Ascending aorta (tissue), 2 donors: ENCODE measurements at regions not wholly inside any gene's neighbourhood (a gene's known extent, or its start where the extent isn't known, plus 50 kb on each side); places are given as distances from the start of the nearest gene placed in this dataset.
A peak's percentile ranks its signal among the peaks of the same experiment; 100 is the strongest.

Experiments used
- DNase-seq, 2 donors: peaks; one replicate each; pipeline ENCODE4 v3.0.0-alpha.2; 2019; ENCODE audit warnings: low spot score in 2 of 2
- H3K27ac ChIP-seq, 2 donors: fragments of 200-600 bp; sonication (generic); one replicate each; pipeline ENCODE4 v1.5.1; 2016 to 2017; ENCODE audit warnings: mild to moderate bottlenecking in 1 of 2
- H3K27me3 ChIP-seq: fragments of 200-600 bp; sonication (generic); one replicate; pipeline ENCODE4 v1.5.1; 2017
- H3K36me3 ChIP-seq, 2 donors: fragments of 200-600 bp; sonication (generic); one replicate each; pipeline ENCODE4 v1.5.1; 2016
- H3K4me1 ChIP-seq, 2 donors: fragments of 200-600 bp; sonication (generic); one replicate each; pipeline ENCODE4 v1.5.1; 2016 to 2017; ENCODE audit warnings: mild to moderate bottlenecking in 1 of 2
- H3K4me3 ChIP-seq, 2 donors: fragments of 200-600 bp; sonication (generic); one replicate each; pipeline ENCODE4 v1.5.1; 2016 to 2017; ENCODE audit warnings: mild to moderate bottlenecking in 1 of 2
- H3K9me3 ChIP-seq, 2 donors: fragments of 200-600 bp; sonication (generic); one replicate each; pipeline ENCODE4 v1.5.1; 2016
- intact Hi-C: fragments of 100-400 bp; cut with DNase I; formaldehyde crosslinking; loops from one replicate; pipeline ENCODE4 v1.15.1; 2023
- TF ChIP-seq, protein P1 (sequence below), 3 experiments: fragments of 200-600 bp in 2 of 3; fragments of 450-650 bp in 1 of 3; sonication (generic) in 2 of 3; IDR thresholded peaks; one replicate each; pipeline ENCODE4 v1.5.1; 2016 to 2019; ENCODE audit warnings: antibody characterized with exemption in 3 of 3, mild to moderate bottlenecking in 1 of 3, moderate library complexity in 1 of 3

DNA sequence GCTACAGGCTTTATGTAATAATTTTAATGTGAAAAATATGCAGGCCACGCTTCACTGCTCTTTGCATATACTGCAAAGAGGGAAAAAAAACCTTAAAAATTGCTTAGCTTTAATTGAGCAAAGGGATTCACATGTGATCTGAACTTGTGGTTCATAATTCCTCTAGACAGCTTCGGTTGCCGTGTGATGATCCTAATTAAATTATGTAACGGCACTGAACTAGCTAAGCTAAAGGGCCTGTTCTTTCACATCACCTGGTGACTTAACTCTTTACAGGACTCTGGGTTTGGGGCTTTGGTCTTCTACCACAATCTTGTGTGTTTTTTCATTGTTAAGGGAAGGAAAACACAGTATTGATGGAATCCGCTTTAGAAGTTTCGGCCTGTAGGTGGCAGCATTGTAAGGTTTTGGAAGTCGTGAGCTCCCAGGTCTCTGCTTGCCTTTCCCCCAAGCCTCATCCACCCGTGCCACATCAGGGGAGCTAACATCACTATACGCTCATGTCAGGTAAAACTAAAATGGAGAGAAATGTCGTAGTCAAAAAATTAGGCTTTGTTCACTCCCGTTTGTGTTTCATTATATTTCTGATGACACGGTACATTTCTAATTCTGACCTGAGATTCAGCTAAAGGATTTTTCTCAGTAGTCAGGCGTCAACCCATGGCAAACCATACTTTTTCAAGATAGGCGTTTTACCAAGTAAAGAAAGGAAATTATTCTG is 205.6 kb upstream of the DPH6 start:
- Histone ChIP-seq H3K9me3 (no peaks in the 10 kb centered on the region), H3K27me3 (no peaks in the 10 kb centered on the region), H3K4me1 (peaks cover 0 to 21% of the 10 kb centered on the region in 2 donors), H3K27ac (peak overlapping the region; percentile 15 to 46), H3K4me3 (no peak overlapping the region), H3K36me3 (no peaks in the 10 kb centered on the region)
- TF ChIP-seq, protein P1, sequence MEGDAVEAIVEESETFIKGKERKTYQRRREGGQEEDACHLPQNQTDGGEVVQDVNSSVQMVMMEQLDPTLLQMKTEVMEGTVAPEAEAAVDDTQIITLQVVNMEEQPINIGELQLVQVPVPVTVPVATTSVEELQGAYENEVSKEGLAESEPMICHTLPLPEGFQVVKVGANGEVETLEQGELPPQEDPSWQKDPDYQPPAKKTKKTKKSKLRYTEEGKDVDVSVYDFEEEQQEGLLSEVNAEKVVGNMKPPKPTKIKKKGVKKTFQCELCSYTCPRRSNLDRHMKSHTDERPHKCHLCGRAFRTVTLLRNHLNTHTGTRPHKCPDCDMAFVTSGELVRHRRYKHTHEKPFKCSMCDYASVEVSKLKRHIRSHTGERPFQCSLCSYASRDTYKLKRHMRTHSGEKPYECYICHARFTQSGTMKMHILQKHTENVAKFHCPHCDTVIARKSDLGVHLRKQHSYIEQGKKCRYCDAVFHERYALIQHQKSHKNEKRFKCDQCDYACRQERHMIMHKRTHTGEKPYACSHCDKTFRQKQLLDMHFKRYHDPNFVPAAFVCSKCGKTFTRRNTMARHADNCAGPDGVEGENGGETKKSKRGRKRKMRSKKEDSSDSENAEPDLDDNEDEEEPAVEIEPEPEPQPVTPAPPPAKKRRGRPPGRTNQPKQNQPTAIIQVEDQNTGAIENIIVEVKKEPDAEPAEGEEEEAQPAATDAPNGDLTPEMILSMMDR (IDR thresholded peaks at IDR 0.05) = peak; percentile 53 to 81 (median 69)
- intact Hi-C loops = loop anchor here (5.0 to 10.0 kb wide), 7 partner anchors 59 to 1353 kb away; partner anchors contain the start of genes CDIN1 and MEIS2
- peak in 1 of 2 donors; percentile 78 for DNase-seq

DNA sequence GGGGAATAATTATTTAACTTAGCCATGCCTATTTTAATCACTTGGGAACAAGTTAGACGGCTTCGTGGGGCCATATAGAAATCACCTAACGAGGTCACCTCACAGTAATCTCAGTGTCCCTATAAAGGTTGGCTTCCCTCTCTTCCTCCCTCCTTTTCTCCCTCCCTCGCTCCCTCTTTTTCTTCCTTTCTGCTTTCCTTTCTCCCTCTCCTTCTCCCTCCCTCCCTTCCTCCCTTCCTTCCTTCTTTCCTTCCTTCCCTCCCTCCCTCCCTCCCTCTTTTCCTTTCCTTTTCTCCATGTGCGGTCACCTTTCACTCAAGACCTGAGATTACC is 206.1 kb upstream of the DPH6 start:
- Histone ChIP-seq H3K4me1 (peaks cover 0 to 21% of the 10 kb centered on the region in 2 donors), H3K9me3 (no peaks in the 10 kb centered on the region), H3K36me3 (no peaks in the 10 kb centered on the region), H3K4me3 (no peak overlapping the region), H3K27me3 (no peaks in the 10 kb centered on the region), H3K27ac (peak overlapping the region; percentile 15 to 46)
- intact Hi-C loops = loop anchor here (5.0 to 10.0 kb wide), 7 partner anchors 60 to 1353 kb away; partner anchors contain the start of genes CDIN1 and MEIS2
- TF ChIP-seq, protein P1 (IDR thresholded peaks at IDR 0.05) = no peak
- no peak for DNase-seq

DNA sequence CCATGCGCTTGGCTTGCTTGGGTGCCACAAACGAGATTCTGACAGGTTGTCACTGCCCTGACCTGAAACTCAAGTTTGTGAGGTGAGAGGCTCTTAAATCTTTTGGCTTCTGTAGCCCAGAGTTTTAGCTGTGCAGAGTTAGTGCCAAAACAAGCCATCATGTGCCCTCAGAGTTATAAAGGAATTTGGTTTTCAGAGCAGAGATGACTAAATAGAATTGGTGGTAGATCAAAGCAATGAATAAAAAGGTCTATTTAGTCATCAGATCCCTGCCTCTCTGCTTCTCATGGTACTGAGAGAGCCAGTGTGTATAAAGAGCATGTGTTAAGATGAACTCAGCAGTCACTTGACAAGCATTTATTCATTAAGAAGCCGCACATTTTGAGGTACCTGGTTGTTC is 207.5 kb upstream of the DPH6 start:
- no peak for DNase-seq
- peak overlapping the region; percentile 49 to 61 for H3K27ac ChIP-seq
- intact Hi-C loops = loop anchor here (5.0 to 10.0 kb wide), 7 partner anchors 61 to 1351 kb away; partner anchors contain the start of genes CDIN1 and MEIS2
- H3K27me3 ChIP-seq = no peaks in the 10 kb centered on the region
- H3K4me1 ChIP-seq = peaks cover 0 to 21% of the 10 kb centered on the region in 2 donors
- no peaks in the 10 kb centered on the region for H3K36me3 ChIP-seq
- H3K9me3 ChIP-seq = no peaks in the 10 kb centered on the region
- TF ChIP-seq, protein P1 (IDR thresholded peaks at IDR 0.05) = no peak
- H3K4me3 ChIP-seq = no peak overlapping the region

DNA sequence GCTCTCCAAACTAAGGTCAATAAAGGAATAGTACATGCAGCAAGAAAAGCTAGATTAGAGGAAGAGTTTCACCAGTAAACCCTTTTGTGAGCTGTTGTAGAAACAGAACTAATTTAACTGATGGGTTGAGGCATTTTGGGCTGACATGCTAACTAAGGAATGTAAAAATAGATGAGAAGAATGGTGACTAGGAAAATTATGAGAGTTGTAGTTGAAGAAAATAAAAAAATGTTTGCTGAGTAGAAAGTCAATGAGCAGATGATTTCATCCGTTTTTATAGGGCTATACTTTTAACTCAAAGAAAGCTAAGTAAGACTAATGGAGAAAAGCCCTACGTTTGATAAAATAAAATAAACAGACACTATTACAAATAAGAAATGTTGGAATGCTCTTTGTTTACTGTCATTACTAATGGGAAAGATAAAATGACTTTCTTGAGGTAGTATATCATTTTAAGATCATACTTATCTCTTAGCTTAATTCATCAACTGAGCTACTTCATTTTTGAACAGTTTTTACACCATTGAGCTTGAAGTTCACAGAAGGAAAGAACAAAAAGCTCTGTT is 209.4 kb upstream of the DPH6 start:
- H3K36me3 ChIP-seq = no peaks in the 10 kb centered on the region
- peaks cover 0 to 21% of the 10 kb centered on the region in 2 donors for H3K4me1 ChIP-seq
- H3K9me3 ChIP-seq = no peaks in the 10 kb centered on the region
- no peaks in the 10 kb centered on the region for H3K27me3 ChIP-seq
- DNase-seq = no peak
- no peak overlapping the region for H3K4me3 ChIP-seq
- intact Hi-C loops = loop anchor here (10.0 kb wide), 3 partner anchors 461 to 1349 kb away; partner anchors contain the start of genes CDIN1 and MEIS2
- TF ChIP-seq, protein P1 (IDR thresholded peaks at IDR 0.05) = no peak
- H3K27ac ChIP-seq = no peak overlapping the region

DNA sequence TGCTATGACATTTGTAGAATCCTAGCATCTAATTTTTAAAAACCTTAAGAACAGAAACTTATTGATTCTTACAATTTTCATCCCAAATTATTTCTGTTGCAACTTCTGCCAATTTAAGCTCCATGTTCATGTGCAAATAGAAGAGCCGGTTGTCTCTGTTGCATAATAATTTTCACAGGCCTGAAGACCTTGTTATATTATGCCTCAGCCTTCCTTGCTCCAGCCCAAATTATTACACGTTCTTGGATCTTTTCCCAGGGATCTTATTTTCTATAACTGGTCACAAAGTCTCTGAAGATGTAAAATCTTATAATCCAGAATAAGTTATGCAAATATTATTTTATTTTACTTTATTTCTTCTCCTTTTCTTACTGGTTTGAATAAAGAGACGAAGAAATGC is 210.7 kb upstream of the DPH6 start:
- TF ChIP-seq, protein P1 (IDR thresholded peaks at IDR 0.05) = no peak
- no peak overlapping the region for H3K4me3 ChIP-seq
- H3K9me3 ChIP-seq = no peaks in the 10 kb centered on the region
- no peaks in the 10 kb centered on the region for H3K36me3 ChIP-seq
- H3K27ac ChIP-seq = no peak overlapping the region
- H3K4me1 ChIP-seq = peaks cover 0 to 21% of the 10 kb centered on the region in 2 donors
- DNase-seq = no peak
- no peaks in the 10 kb centered on the region for H3K27me3 ChIP-seq
- intact Hi-C loops = loop anchor here (10.0 kb wide), 3 partner anchors 462 to 1348 kb away; partner anchors contain the start of genes CDIN1 and MEIS2
